Thoracic aorta (tissue), 2 donors: ENCODE measurements at regions not wholly inside any gene's neighbourhood (a gene's known extent, or its start where the extent isn't known, plus 50 kb on each side); places are given as distances from the start of the nearest gene placed in this dataset.

Source experiments
- ATAC-seq: fragments of 150-250 bp; one replicate; pipeline ENCODE4 v1.8.0; 2017; ENCODE audit warnings: low read depth; ENCODE audit not compliant: insufficient number of reproducible peaks, low FRiP score
- DNase-seq: peaks from one replicate; pipeline ENCODE4 v3.0.0-alpha.2; 2020; ENCODE audit warnings: low spot score
- H3K27ac ChIP-seq, 2 donors: fragments of 200-600 bp; sonication (generic); 1 replicate in 1 of 2; 2 replicates in 1 of 2; pipeline ENCODE4 v1.5.1; 2016; ENCODE audit warnings: mild to moderate bottlenecking in 2 of 2, moderate library complexity in 2 of 2
- H3K27me3 ChIP-seq: fragments of 200-600 bp; sonication (generic); replicated peaks from 2 replicates; pipeline ENCODE4 v1.6.0; 2016; ENCODE audit warnings: mild to moderate bottlenecking; ENCODE audit not compliant: insufficient read depth
- H3K36me3 ChIP-seq: fragments of 200-600 bp; sonication (generic); one replicate; pipeline ENCODE4 v1.5.1; 2016
- H3K4me1 ChIP-seq, 2 donors: fragments of 200-600 bp; sonication (generic); 1 replicate in 1 of 2; 2 replicates in 1 of 2; pipeline versions ENCODE4 v1.5.1 to v1.6.0; 2016; ENCODE audit warnings: low read depth in 2 of 2, mild to moderate bottlenecking in 1 of 2; ENCODE audit not compliant: control insufficient read depth in 1 of 2
- H3K4me3 ChIP-seq: fragments of 200-600 bp; sonication (generic); 2 replicates; pipeline ENCODE4 v1.5.1; 2016; ENCODE audit warnings: mild to moderate bottlenecking
- H3K9me3 ChIP-seq: fragments of 200-600 bp; sonication (generic); 2 replicates; pipeline ENCODE4 v1.5.1; 2016
- TF ChIP-seq, protein P1 (sequence below): fragments of 200-600 bp; sonication (generic); IDR thresholded peaks from one replicate; pipeline ENCODE4 v1.5.1; 2019; ENCODE audit warnings: antibody characterized with exemption

DNA sequence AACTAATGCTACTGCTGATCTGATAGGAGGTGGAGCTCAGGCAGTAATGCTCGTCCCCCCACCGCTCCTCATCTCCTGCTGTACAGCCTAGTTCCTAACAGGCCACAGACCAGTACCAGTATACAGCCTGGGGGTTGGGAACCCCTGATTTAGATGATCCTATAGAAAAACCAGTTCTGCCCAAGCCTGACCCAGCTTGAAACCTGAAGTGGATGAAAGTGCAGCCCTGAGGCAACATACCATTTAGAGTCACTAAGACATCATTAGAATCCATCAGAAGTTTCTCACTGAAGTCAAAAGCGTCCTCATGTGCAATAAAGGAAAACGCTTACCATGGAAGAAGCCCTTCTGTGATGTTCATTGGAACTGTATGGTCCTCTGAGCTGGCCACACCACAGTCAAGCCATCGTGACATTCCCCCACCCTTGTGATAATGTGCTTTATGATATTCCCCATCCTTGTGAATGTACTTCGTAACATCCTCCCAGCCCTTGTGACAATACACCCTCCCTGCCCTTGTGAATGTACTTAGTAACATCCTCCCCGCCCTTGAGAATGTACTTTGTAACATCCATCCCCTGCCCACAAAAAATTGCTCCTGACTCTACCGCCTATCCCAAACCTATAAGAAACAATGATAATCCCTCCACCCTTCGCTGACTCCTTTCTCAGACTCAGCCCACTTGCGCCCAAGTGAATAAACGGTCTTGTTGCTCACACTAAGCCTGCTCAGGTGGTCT is 65.9 kb upstream of the HECTD2 start:
- Histone ChIP-seq H3K27ac (no peak overlapping the region), H3K36me3 (no peaks in the 10 kb centered on the region), H3K9me3 (no peaks in the 10 kb centered on the region), H3K4me3 (no peak overlapping the region), H3K4me1 (peaks cover 14 to 19% of the 10 kb centered on the region in 2 donors), H3K27me3 (no peaks in the 10 kb centered on the region)
- ATAC-seq (no peak), DNase-seq (no peak)
- TF ChIP-seq, protein P1, sequence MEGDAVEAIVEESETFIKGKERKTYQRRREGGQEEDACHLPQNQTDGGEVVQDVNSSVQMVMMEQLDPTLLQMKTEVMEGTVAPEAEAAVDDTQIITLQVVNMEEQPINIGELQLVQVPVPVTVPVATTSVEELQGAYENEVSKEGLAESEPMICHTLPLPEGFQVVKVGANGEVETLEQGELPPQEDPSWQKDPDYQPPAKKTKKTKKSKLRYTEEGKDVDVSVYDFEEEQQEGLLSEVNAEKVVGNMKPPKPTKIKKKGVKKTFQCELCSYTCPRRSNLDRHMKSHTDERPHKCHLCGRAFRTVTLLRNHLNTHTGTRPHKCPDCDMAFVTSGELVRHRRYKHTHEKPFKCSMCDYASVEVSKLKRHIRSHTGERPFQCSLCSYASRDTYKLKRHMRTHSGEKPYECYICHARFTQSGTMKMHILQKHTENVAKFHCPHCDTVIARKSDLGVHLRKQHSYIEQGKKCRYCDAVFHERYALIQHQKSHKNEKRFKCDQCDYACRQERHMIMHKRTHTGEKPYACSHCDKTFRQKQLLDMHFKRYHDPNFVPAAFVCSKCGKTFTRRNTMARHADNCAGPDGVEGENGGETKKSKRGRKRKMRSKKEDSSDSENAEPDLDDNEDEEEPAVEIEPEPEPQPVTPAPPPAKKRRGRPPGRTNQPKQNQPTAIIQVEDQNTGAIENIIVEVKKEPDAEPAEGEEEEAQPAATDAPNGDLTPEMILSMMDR, result no peak

DNA sequence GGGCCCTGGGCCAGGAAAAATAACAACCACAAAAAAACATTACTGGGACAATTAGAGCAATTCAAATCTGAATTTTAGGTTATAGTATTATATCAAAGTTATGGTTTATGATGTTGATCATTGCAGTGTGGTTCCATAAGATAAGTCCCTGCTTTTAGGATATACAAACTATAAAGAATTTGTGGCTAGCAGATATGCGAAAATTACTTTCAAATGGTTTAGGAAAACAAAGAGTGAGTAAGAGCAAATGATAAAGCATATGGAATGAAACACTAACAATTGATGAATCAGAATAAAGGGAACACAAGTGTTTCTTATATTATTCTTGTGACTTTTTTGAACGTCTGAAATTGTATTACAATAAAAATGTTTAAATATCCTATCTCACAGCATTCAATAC is 64.4 kb upstream of the HECTD2 start:
- Histone ChIP-seq H3K36me3 (no peaks in the 10 kb centered on the region), H3K27ac (no peak overlapping the region), H3K4me1 (peaks cover 26 to 30% of the 10 kb centered on the region in 2 donors), H3K27me3 (no peaks in the 10 kb centered on the region), H3K9me3 (no peaks in the 10 kb centered on the region), H3K4me3 (no peak overlapping the region)
- TF ChIP-seq, protein P1, result no peak
- no peak for ATAC-seq
- DNase-seq, result no peak

DNA sequence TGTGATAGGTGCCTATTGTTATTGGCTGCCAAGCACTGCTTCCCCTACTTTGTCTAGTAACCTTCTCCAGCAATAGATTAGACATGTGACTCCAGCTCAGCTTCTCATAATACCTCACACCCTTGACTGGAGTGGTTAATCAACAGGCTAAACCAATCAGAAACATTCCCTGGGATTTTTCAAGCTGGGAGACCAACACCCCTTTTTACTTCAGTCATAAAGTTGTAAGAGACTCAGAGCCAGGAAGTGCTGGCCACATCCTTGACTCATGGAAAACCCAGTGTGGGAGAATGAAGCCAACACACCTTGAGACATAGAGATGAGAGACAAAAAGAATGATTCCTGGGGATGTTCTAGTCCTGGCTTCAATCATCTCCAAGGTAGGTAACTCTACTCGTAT is 62.6 kb upstream of the HECTD2 start:
- no peaks in the 10 kb centered on the region for H3K36me3 ChIP-seq
- no peak overlapping the region for H3K27ac ChIP-seq
- no peaks in the 10 kb centered on the region for H3K27me3 ChIP-seq
- ATAC-seq, result no peak
- DNase-seq, result no peak
- H3K4me3 ChIP-seq, result no peak overlapping the region
- TF ChIP-seq, protein P1, result no peak
- H3K9me3 ChIP-seq, result no peaks in the 10 kb centered on the region
- H3K4me1 ChIP-seq, result peaks cover 30 to 38% of the 10 kb centered on the region in 2 donors

DNA sequence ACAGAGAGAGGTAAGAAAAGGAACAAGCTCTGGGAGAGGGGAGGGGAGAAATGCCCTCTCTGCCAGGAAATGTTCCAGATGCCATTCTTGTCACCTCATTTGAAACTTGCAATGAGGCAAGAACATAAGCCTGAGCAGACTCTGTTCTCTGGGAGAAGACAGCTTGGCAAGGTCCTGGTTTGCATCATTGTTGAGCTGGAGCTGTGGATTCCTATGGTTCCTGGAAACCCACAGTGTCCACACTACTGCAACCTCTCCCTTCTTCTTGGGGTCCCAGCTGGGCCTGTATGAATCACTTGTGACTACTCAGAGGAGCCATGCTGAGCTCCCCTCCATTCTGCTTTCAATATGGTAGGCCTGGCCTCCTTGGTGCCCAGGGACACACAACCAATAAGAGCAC is 60.8 kb upstream of the HECTD2 start:
- ATAC-seq (peak; percentile 96), DNase-seq (peak; percentile 72)
- Histone ChIP-seq H3K9me3 (no peaks in the 10 kb centered on the region), H3K27ac (peak overlapping the region; percentile 93 to 94), H3K27me3 (no peaks in the 10 kb centered on the region), H3K4me1 (peaks cover 30 to 38% of the 10 kb centered on the region in 2 donors), H3K4me3 (no peak overlapping the region), H3K36me3 (no peaks in the 10 kb centered on the region)
- TF ChIP-seq, protein P1, result no peak

DNA sequence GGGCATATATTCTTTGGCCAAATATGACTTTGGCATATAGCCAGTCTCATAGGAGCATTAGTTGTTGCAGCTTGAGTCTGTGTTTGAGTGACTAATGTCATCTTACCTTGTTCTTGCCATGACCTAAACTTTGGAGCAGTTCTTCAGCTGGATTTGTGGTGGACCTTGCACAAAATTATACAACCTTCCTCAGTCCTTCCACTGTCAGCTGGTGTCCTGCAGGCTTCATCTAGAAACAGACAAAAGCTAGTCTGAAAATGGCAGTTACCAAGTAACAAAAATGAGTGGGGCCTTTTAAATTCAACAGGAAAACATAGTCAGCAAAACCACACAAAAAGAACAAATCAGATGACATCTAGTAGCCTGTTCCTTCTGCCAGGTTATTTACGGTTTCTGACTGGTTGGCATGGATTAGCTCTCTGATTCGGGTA is 59.5 kb upstream of the HECTD2 start:
- H3K27me3 ChIP-seq, result no peaks in the 10 kb centered on the region
- TF ChIP-seq, protein P1, result no peak
- H3K36me3 ChIP-seq, result no peaks in the 10 kb centered on the region
- no peak overlapping the region for H3K4me3 ChIP-seq
- H3K9me3 ChIP-seq, result no peaks in the 10 kb centered on the region
- ATAC-seq (no peak), DNase-seq (no peak)
- H3K4me1 ChIP-seq, result peaks cover 30 to 38% of the 10 kb centered on the region in 2 donors
- peak overlapping the region; percentile 93 to 94 for H3K27ac ChIP-seq
